GM06990 (cell line): ENCODE measurements at regions not wholly inside any gene's neighbourhood (a gene's known extent, or its start where the extent isn't known, plus 50 kb on each side); places are given as distances from the start of the nearest gene placed in this dataset.

ENCODE experiments used
- DNase-seq: peaks from one replicate; pipeline ENCODE4 v3.0.0-alpha.2; 2011; ENCODE audit not compliant: insufficient read length; ENCODE audit errors: extremely low read depth
- H3K27me3 ChIP-seq: replicated peaks from 2 replicates; pipeline ENCODE4 v1.6.0; 2011; ENCODE audit warnings: low read length; ENCODE audit not compliant: control insufficient read depth, insufficient read depth
- H3K36me3 ChIP-seq: 2 replicates; pipeline ENCODE4 v1.5.1; 2011; ENCODE audit warnings: low read length; ENCODE audit not compliant: control insufficient read depth, insufficient read depth
- H3K4me3 ChIP-seq: replicated peaks from 2 replicates; pipeline ENCODE4 v1.5.1; 2011; ENCODE audit warnings: low read depth, mild to moderate bottlenecking, control low read depth, low read length
- CTCF ChIP-seq: IDR thresholded peaks from 2 replicates; pipeline ENCODE4 v1.5.1; 2011; ENCODE audit warnings: low read length, control low read depth, mild to moderate bottlenecking, inconsistent platforms; ENCODE audit not compliant: insufficient read depth, poor library complexity, severe bottlenecking

- Histone ChIP-seq H3K4me3 (no peak overlapping the region), H3K27me3 (no peaks in the 10 kb centered on the region), H3K36me3 (no peaks in the 10 kb centered on the region)
- no peak for TF ChIP-seq CTCF
- DNase-seq = no peak
Measured at GRCh38 chr6:134721060-134721405, 228.9 kb downstream of the ALDH8A1 start.

- no peak for DNase-seq
- no peak for TF ChIP-seq CTCF
Measured at GRCh38 chr6:134720353-134721059, 229.4 kb downstream of the ALDH8A1 start.

GRCh38 chr6:134719911-134720310 is 230.0 kb downstream of the ALDH8A1 start:
- H3K36me3 ChIP-seq = no peaks in the 10 kb centered on the region

More at GRCh38 chr6:134720353-134721059, 229.4 kb downstream of the ALDH8A1 start:
- H3K36me3 ChIP-seq = no peaks in the 10 kb centered on the region
- no peaks in the 10 kb centered on the region for H3K27me3 ChIP-seq
- H3K4me3 ChIP-seq = no peak overlapping the region

GRCh38 chr6:134719286-134719685 is 230.6 kb downstream of the ALDH8A1 start:
- H3K4me3 ChIP-seq = no peak overlapping the region
- H3K27me3 ChIP-seq = no peaks in the 10 kb centered on the region
- TF ChIP-seq CTCF = no peak
- DNase-seq = no peak
- H3K36me3 ChIP-seq = no peaks in the 10 kb centered on the region

More at GRCh38 chr6:134719911-134720310, 230.0 kb downstream of the ALDH8A1 start:
- H3K4me3 ChIP-seq = no peak overlapping the region
- no peaks in the 10 kb centered on the region for H3K27me3 ChIP-seq
- DNase-seq = no peak
- no peak for TF ChIP-seq CTCF

GRCh38 chr6:134714679-134715078 is 235.2 kb downstream of the ALDH8A1 start:
- Histone ChIP-seq H3K36me3 (no peaks in the 10 kb centered on the region), H3K27me3 (no peaks in the 10 kb centered on the region), H3K4me3 (no peak overlapping the region)
- no peak for DNase-seq
- no peak for TF ChIP-seq CTCF

- Histone ChIP-seq H3K36me3 (no peaks in the 10 kb centered on the region), H3K4me3 (no peak overlapping the region), H3K27me3 (no peaks in the 10 kb centered on the region)
- no peak for TF ChIP-seq CTCF
- DNase-seq = no peak
Measured at GRCh38 chr6:134714113-134714512, 235.8 kb downstream of the ALDH8A1 start.
